Adrenal gland (tissue), 9 donors: ENCODE measurements at regions not wholly inside any gene's neighbourhood (a gene's known extent, or its start where the extent isn't known, plus 50 kb on each side); places are given as distances from the start of the nearest gene placed in this dataset.

Experiments used
- DNase-seq, 7 donors: peaks; one replicate each; pipeline ENCODE4 v3.0.0-alpha.2; 2019 to 2020
- H3K27ac ChIP-seq, 5 donors: fragments of 200-600 bp; sonication (generic) in 4 of 5; 1 replicate in 3 of 5; 2 replicates in 2 of 5; pipeline versions ENCODE4 v1.5.1 to v1.8.0; 2016 to 2020; ENCODE audit warnings: mild to moderate bottlenecking in 1 of 5
- H3K27me3 ChIP-seq: fragments of 200-600 bp; 2 replicates; pipeline ENCODE4 v1.8.0; 2021
- H3K36me3 ChIP-seq, 2 donors: fragments of 200-600 bp; replicated peaks in 1 of 2; 1 replicate in 1 of 2; 2 replicates in 1 of 2; pipeline versions ENCODE4 v1.5.1 to v1.8.0; 2018 to 2022
- H3K4me1 ChIP-seq, 2 donors: fragments of 200-600 bp; replicated peaks in 1 of 2; 1 replicate in 1 of 2; 2 replicates in 1 of 2; pipeline versions ENCODE4 v1.5.1 to v1.8.0; 2018 to 2021
- H3K4me3 ChIP-seq, 4 donors: fragments of 200-600 bp; sonication (generic) in 3 of 4; one replicate each; pipeline ENCODE4 v1.5.1; 2016 to 2018
- H3K9me3 ChIP-seq, 3 donors: fragments of 200-600 bp; sonication (generic) in 1 of 3; replicated peaks in 1 of 3; 1 replicate in 2 of 3; 2 replicates in 1 of 3; pipeline versions ENCODE4 v1.5.1 to v1.8.0; 2016 to 2021
- CTCF ChIP-seq, 6 experiments: fragments of 450-650 bp in 4 of 6; fragments of 200-600 bp in 2 of 6; sonication (generic) in 1 of 6; IDR thresholded peaks; 1 replicate in 5 of 6; 2 replicates in 1 of 6; pipeline versions ENCODE4 v1.5.1 to v1.8.0; 2016 to 2021; ENCODE audit warnings: antibody characterized with exemption in 6 of 6, mild to moderate bottlenecking in 2 of 6, moderate library complexity in 1 of 6
- POLR2A ChIP-seq, 2 donors: fragments of 450-650 bp; IDR thresholded peaks; one replicate each; pipeline ENCODE4 v1.6.1; 2017; ENCODE audit warnings: antibody characterized with exemption in 2 of 2, mild to moderate bottlenecking in 2 of 2, moderate library complexity in 1 of 2
- WGBS, 4 donors: extraction: QIAGEN DNeasy Blood & Tissue Kit in 2 of 4; methylation state at CpG; one replicate each; pipeline versions ENCODE4 v1.1.5 to v1.1.7; 2013 to 2017; 5-methylcytosine and 5-hydroxymethylcytosine counted together
- intact Hi-C, 2 donors: fragments of 100-400 bp; cut with DNase I; formaldehyde crosslinking; loops; one replicate each; pipeline versions ENCODE4 v1.14.1 to v1.15.0; 2022 to 2023
- donor health status: healthy with polysubstance abuse.
- donor health status: Bipolar disorder and iron deficiency.
- donor health status: DM: yes; HTN: yes; CAD: no.
- donor health status: DM: no; HTN: no; CAD: no.
- donor health status: DM: no; HTN: no; CAD: no.

- WGBS, 4 donors, result 73 to 84% (median 80%) methylated on average over 3 of the region's 3 CpGs
- H3K4me1 ChIP-seq, result no peaks in the 10 kb centered on the region
- intact Hi-C loops, result loop anchor here (5.0 to 10.0 kb wide), 2 partner anchors 143 to 145 kb away; no protein-coding TSS in a partner anchor
- no peaks in the 10 kb centered on the region for H3K9me3 ChIP-seq
- no peaks in the 10 kb centered on the region for H3K36me3 ChIP-seq
- H3K27ac ChIP-seq, result no peak overlapping the region
- no peak for DNase-seq
- no peaks in the 10 kb centered on the region for H3K27me3 ChIP-seq
- no peak for TF ChIP-seq CTCF (IDR thresholded peaks at IDR 0.05)
- no peak for TF ChIP-seq POLR2A (IDR thresholded peaks at IDR 0.05)
- no peak overlapping the region for H3K4me3 ChIP-seq
These were observed 130.2 kb downstream of the SAMD9 start for GRCh38 chr7:92987538-92987937.

GRCh38 chr7:92987095-92987494 lies 130.7 kb downstream of the SAMD9 start:
- no peak overlapping the region for H3K27ac ChIP-seq
- H3K36me3 ChIP-seq, result no peaks in the 10 kb centered on the region
- no peak for TF ChIP-seq CTCF (IDR thresholded peaks at IDR 0.05)
- TF ChIP-seq POLR2A (IDR thresholded peaks at IDR 0.05), result no peak
- DNase-seq, result no peak
- H3K4me1 ChIP-seq, result no peaks in the 10 kb centered on the region
- H3K9me3 ChIP-seq, result no peaks in the 10 kb centered on the region
- H3K4me3 ChIP-seq, result no peak overlapping the region
- intact Hi-C loops, result loop anchor here (5.0 to 10.0 kb wide), 2 partner anchors 142 to 145 kb away; no protein-coding TSS in a partner anchor
- no peaks in the 10 kb centered on the region for H3K27me3 ChIP-seq

DNA sequence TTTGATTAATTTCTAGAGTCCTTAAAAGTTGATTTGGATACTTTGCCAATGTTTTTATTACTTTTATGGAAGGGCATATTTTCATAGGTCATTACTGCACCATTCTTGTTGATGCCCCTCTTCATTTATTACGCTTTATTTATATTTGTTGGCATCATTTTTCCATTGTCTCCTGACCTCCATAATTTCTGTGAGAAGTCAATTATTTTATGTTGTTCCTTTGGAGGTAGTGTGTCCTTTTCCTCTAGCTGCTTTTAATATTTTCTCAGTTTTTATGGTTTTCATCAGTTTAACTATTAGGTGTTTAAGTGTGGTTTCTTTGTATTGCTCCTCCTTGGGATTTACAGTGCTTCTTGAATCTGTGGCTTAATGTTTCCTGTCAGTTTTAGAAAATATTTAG lies 134.9 kb downstream of the SAMD9 start:
- no peak for TF ChIP-seq CTCF (IDR thresholded peaks at IDR 0.05)
- no peak for TF ChIP-seq POLR2A (IDR thresholded peaks at IDR 0.05)
- no peak for DNase-seq
- H3K27ac ChIP-seq, result no peak overlapping the region
- H3K27me3 ChIP-seq, result no peaks in the 10 kb centered on the region
- no peaks in the 10 kb centered on the region for H3K4me1 ChIP-seq
- intact Hi-C loops, result loop anchor here in 1 of 2 donors (10.0 kb wide), 1 partner anchor 138 kb away; no protein-coding TSS in a partner anchor
- 90 to 98% (median 96%) methylated on average over 1 of the region's 1 CpG for WGBS, 4 donors
- no peaks in the 10 kb centered on the region for H3K36me3 ChIP-seq
- H3K4me3 ChIP-seq, result no peak overlapping the region
- no peaks in the 10 kb centered on the region for H3K9me3 ChIP-seq

DNA sequence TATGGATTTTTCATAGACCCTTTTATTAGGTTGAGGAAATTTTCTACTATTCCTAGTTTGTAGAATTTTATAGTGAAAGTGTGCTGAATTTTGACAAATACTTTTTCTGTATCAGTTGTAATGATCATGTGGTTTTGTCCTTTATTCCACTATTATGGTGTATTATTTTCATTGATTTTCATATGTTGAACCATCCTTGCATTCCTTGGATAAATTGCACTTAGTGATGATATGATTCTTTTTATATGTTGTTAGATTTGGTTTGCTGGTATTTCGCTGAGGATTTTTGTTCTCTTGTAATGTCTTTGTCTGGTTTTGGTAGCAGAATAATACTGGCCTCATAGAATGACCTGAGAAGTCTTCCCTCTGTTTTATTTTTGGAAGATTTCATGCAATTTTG lies 140.6 kb upstream of the CDK6 start:
- Histone ChIP-seq H3K36me3 (no peaks in the 10 kb centered on the region), H3K27ac (no peak overlapping the region), H3K4me1 (no peaks in the 10 kb centered on the region), H3K9me3 (peaks cover 0 to 8% (median 0%) of the 10 kb centered on the region in 3 donors), H3K4me3 (no peak overlapping the region), H3K27me3 (no peaks in the 10 kb centered on the region)
- WGBS, 4 donors, result 64 to 80% (median 70%) methylated on average over 1 of the region's 1 CpG
- TF ChIP-seq POLR2A (IDR thresholded peaks at IDR 0.05) (no peak), CTCF (IDR thresholded peaks at IDR 0.05) (no peak)
- intact Hi-C loops, result no loop called here
- no peak for DNase-seq
